NCI-H1436 treated with DMSO at 0.1 percent for 48 hours (cell line): ENCODE measurements at regions not wholly inside any gene's neighbourhood (a gene's known extent, or its start where the extent isn't known, plus 50 kb on each side); places are given as distances from the start of the nearest gene placed in this dataset.
"Not testable (repeated sequence)": the region's sequence is repeated elsewhere in the genome, so short reads cannot be mapped to it uniquely, and the experiment has no call there.

ENCODE experiments used
- DNase-seq: peaks from one replicate; lab custom pipeline; 2025; lab: John Stamatoyannopoulos, UW

GRCh38 chr14:45716572-45716971 lies 463.6 kb upstream of the MIS18BP1 start:
- no peak for DNase-seq

GRCh38 chr14:45715946-45716345 lies 462.9 kb upstream of the MIS18BP1 start:
- DNase-seq: no peak

GRCh38 chr14:45709541-45709940 lies 456.5 kb upstream of the MIS18BP1 start:
- DNase-seq: no peak

DNA sequence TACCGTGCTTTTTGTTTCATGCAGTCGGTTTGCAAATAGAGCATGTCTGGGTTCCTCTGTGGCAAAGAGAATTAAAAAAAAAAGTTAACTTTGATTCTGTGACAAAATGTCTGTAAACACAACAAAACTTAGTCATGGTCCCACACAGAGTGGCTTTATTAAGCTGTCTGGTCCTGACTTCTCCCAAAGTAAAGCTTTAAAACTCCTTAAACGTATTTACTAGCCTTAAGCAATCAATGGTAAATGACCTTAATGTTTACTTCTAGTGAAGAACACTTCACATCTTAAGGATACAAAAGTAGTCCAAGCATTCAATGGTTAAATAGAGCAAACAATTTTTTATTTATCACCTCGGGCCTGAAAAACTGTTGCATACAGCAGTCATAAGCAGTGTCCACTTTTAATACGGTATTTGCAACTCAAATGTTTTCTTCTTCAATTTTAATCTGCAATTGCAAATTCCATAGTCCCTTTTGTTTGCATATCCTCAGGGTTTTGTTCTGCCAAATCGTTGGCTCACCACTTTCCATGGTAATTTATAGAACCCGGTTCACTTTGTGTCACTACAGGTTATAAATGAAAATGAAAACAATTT lies 453.0 kb upstream of the MIS18BP1 start:
- DNase-seq: no peak

GRCh38 chr14:45699471-45699870 lies 446.5 kb upstream of the MIS18BP1 start:
- DNase-seq: no peak

DNA sequence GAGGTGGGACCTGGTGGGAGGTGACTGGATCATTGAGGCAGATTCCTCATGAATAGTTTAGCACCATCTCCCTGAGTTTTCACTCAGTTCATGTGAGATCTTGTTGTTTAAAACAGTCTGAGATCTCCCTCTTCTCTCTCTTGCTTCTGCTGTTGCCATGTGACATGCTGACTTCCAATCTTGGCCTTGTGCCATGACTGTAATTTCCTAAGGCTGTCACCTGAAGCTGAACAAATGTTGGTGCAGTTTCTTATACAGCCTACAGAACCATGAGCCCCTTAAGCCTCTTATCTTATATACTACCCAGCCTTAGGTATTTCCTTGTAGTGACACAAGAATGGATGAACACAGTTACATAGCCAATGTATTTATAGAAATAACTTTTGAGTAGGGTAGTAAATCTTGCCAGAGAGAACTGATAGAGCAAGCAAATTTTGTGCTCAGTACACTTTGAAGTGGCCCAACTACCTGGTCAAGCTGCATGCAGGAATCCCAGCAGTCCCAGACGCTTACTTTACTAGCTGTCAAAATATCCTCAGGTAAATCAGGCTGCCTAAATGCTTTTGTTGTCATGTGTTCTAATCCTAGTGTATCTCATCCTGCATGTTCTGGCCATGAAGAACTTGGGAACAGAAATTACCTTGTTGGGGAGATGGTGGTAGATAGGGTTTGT lies 445.6 kb upstream of the MIS18BP1 start:
- DNase-seq: no peak

DNA sequence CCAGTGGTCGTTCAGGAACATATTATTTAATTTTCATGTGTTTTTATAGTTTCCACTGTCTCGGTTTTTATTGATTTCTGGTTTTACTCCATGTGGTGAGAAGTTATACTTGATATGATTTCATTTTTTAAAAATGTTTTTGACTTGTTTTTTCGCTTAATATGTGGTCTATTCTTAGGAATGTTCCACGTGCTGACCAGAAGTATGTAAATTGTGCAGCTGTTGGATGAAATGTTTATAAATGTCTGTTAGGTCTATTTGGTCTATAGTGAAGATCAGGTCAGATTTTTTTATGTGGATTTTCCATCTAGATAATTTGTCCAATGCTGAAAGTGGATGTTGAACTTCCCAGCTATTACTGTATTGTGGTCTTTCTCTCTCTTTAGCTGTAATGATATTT lies 433.8 kb upstream of the MIS18BP1 start:
- DNase-seq: no peak

DNA sequence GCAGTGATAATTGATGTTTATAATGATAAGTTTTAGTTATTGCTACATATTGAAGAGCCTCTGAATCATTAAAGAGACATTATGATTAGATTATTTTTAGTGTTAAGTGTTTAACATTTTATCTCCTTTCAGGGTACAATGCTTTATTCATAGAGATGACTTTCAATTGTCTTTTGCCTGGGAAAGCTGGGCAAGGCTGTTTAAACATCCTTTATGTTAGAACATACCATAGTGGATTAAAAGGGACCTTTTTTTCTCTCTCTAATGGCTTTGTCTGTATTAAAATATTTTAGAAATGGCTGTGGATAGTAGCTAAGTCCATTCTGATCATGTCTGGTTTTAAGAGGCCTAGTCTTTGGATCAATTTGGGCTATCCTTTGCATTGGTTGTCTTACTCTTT lies 427.5 kb upstream of the MIS18BP1 start:
- no peak for DNase-seq

- no peak for DNase-seq
These were observed 426.9 kb upstream of the MIS18BP1 start for GRCh38 chr14:45679853-45680252.

- no peak for DNase-seq
These were observed 425.2 kb upstream of the MIS18BP1 start for GRCh38 chr14:45678163-45678562.

GRCh38 chr14:45673420-45673819 lies 420.4 kb upstream of the MIS18BP1 start:
- no peak for DNase-seq

DNA sequence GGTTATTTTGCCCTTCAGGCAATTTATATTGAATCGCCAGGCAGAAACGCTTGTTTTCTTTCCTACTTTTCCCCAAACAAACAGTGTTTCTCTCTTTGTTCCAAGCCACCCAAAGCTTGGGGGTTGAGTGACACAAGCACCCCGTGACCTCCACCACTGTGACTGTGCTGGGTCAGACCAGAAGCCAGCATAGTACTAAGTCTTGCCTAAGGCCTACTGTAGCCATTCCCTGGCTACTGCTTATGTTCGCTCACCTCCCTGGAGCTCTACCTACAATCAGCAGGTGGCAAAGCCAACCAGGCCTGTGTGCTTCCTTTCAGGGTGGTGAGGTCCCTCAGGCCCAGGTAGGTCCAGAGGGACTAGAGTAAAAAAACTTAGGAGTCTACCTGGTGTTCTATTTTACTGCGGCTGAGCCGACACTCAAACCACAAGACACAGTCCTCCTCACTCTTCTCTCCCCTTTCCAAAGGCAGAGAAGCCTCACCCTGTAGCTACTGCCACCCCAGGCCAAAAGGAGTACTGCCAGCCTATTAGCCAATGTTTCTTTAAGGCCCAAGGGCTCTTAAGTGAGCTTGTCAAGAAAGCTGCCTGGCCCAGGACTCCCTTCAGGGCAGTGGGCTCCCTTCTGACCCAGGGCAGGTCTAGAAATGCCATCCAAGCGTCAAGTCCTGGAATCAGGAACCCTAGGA lies 411.8 kb upstream of the MIS18BP1 start:
- no peak for DNase-seq

DNA sequence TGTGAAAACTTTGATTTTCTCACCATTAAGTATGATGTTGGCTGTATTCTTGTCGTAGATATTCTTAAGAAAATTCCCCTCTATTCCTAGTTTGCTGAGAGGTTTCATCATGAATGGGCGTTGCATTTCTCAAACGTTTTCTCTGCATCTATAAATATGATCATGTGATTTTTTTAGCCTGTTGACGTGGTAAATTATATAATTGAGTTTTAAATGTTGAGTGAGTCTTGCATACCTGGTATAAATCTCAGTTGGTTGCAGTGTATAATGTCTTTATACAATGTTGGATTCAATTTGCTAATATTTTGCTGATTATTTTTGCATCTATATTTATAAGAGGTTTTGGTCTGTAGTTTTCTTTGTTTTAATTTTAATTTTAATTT lies 405.9 kb upstream of the MIS18BP1 start:
- no peak for DNase-seq

DNA sequence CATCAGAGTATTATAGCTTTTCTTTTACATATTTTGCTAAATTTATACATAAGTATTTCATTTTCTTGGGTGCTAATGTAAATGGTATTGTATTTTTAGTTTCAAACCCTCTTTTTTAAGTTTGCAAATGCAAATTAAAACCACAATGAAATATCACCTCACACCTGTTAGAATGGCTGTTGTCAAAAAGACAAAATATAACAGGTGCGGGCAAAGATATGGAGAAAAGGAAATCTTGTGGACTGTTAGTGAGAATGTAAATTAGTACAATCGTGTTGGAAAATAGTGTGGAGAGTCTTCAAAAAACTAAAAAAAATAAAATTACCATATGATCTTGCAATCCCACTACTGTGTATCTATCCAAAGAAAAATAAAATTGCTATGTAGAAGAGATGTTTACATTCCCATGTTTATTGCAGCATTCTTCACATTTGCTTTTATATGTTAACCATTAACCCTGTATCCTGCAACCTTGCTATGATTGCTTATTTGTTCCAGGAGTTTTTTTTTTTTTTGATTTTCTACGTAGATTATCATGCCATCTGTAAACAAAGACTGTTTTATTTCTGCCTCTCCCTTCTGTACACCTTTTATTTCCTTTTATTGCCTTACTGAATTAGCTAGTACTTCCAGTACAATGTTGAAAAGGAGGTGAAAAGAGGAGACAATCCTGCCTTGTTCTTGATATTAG lies 405.4 kb upstream of the MIS18BP1 start:
- no peak for DNase-seq

- DNase-seq: no peak
These were observed 398.9 kb upstream of the MIS18BP1 start for GRCh38 chr14:45651890-45652289.

GRCh38 chr14:45650754-45651153 lies 397.8 kb upstream of the MIS18BP1 start:
- DNase-seq: no peak

- no peak for DNase-seq
These were observed 396.0 kb upstream of the MIS18BP1 start for GRCh38 chr14:45649051-45649450.

GRCh38 chr14:45641541-45641940 lies 388.5 kb upstream of the MIS18BP1 start:
- DNase-seq: no peak

- not testable (repeated sequence) for DNase-seq
These were observed 381.8 kb upstream of the MIS18BP1 start for GRCh38 chr14:45634651-45635441.

GRCh38 chr14:45633220-45633984 lies 380.4 kb upstream of the MIS18BP1 start:
- DNase-seq: no peak

DNA sequence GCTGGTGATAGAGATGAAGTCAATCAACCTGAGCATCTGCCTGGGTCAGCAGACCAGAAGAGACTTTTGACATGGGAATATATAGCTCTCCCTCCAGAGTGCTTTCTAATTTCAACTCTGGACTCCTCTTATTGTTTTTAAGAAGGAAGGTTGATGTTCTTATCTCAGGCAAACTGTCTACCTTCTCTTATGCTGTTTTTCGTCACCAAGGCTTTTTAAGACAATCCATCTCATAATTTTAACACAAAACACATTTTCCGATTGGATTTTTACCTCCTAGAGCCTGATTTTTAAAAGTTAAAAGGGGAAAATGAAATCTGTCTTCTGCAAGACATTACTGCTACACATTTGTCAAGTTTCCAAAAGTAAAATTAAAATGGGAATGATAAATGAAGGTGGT lies 368.7 kb upstream of the MIS18BP1 start:
- no peak for DNase-seq
